GM12878 (cell line): ENCODE measurements at regions not wholly inside any gene's neighbourhood (a gene's known extent, or its start where the extent isn't known, plus 50 kb on each side); places are given as distances from the start of the nearest gene placed in this dataset.

Source experiments
- ATAC-seq: fragments of 200-7000 bp; cut with Tn5 transposase; 3 replicates; pipeline ENCODE4 v1.9.1; 2020; ENCODE audit warnings: mild to moderate bottlenecking, moderate library complexity
- BruUV-seq: library from RNA; stranded (reverse); fragments of 400-500 nt; replicated peaks from 2 replicates; lab custom pipeline; 2021; lab: Mats Ljungman, UMichigan
- CTCF ChIA-PET: fragments of 300-600 bp; sonication (Branson Sonifier 250); formaldehyde crosslinking; extraction: SDS; loops from one replicate; lab custom pipeline; 2021; ENCODE audit warnings: inconsistent platforms; lab: Yijun Ruan, JAX
- POLR2A ChIA-PET: fragments of 350-600 bp; formaldehyde crosslinking; extraction: SDS; loops from one replicate; lab custom pipeline; 2021; ENCODE audit warnings: inconsistent platforms; lab: Charles Lee
- RAD21 ChIA-PET: fragments of 300-600 bp; sonication (Branson Sonifier 250); formaldehyde crosslinking; loops from one replicate; lab custom pipeline; 2023; ENCODE audit warnings: antibody characterized with exemption; ENCODE audit not compliant: unreplicated experiment; lab: Charles Lee
- SMC1A ChIA-PET: fragments of 300-600 bp; sonication (Branson Sonifier 250); formaldehyde crosslinking; loops from one replicate; lab custom pipeline; 2023; ENCODE audit not compliant: unreplicated experiment, uncharacterized antibody; lab: Charles Lee
- DNase-seq: peaks from one replicate; pipeline ENCODE4 v3.0.0-alpha.2; 2011; ENCODE audit warnings: low read depth, low spot score
- FAIRE-seq: peaks from 3 replicates; lab custom pipeline; 2011; peaks lifted over from hg19 to GRCh38; lab: Jason Lieb, UNC
- H2AFZ ChIP-seq: 2 replicates; pipeline ENCODE4 v1.6.0; 2011; ENCODE audit warnings: low read depth, low read length, control low read depth; ENCODE audit not compliant: control insufficient read depth
- H3K27ac ChIP-seq: 2 replicates; pipeline ENCODE4 v1.5.1; 2011; ENCODE audit warnings: control low read depth; ENCODE audit not compliant: control insufficient read depth, insufficient read depth
- H3K27me3 ChIP-seq, 2 experiments: replicated peaks in 1 of 2; 2 replicates each; pipeline versions ENCODE4 v1.6.0 to v1.6.1; 2011; ENCODE audit warnings: low read length in 1 of 2; ENCODE audit not compliant: control insufficient read depth in 2 of 2, insufficient read depth in 2 of 2
- H3K36me3 ChIP-seq, 2 experiments: 2 replicates each; pipeline ENCODE4 v1.5.1; 2011; ENCODE audit warnings: low read length in 1 of 2; ENCODE audit not compliant: control insufficient read depth in 2 of 2, insufficient read depth in 2 of 2
- H3K4me1 ChIP-seq: 2 replicates; pipeline ENCODE4 v1.6.1; 2011; ENCODE audit warnings: mild to moderate bottlenecking, low read length, moderate library complexity, mixed read lengths; ENCODE audit not compliant: control insufficient read depth, insufficient read depth
- H3K4me2 ChIP-seq: 2 replicates; pipeline ENCODE4 v1.6.0; 2011; ENCODE audit warnings: control low read depth; ENCODE audit not compliant: control insufficient read depth, insufficient read depth
- H3K4me3 ChIP-seq: fragments of 200-600 bp; sonication (generic); 2 replicates; pipeline ENCODE4 v1.5.1; 2016
- H3K79me2 ChIP-seq: 2 replicates; pipeline ENCODE4 v1.6.0; 2011; ENCODE audit warnings: low read length; ENCODE audit not compliant: control insufficient read depth, insufficient read depth
- H3K9ac ChIP-seq: 2 replicates; pipeline ENCODE4 v1.8.0; 2011; ENCODE audit warnings: low read length, control low read depth, mixed read lengths; ENCODE audit not compliant: control insufficient read depth, insufficient read depth
- H3K9me3 ChIP-seq: replicated peaks from 3 replicates; pipeline ENCODE4 v1.5.1; 2011; ENCODE audit warnings: mild to moderate bottlenecking, low read length; ENCODE audit not compliant: control insufficient read depth, insufficient read depth
- H4K20me1 ChIP-seq: 2 replicates; pipeline ENCODE4 v1.6.0; 2011; ENCODE audit not compliant: control insufficient read depth, insufficient read depth
- CTCF ChIP-seq, 3 experiments: IDR thresholded peaks in 2 of 3; conservative IDR thresholded peaks in 1 of 3; 2 replicates each; pipeline ENCODE4 v1.5.1; 2011; ENCODE audit warnings: low read depth in 3 of 3, low read length in 3 of 3, mild to moderate bottlenecking in 3 of 3, control low read depth in 2 of 3, moderate library complexity in 2 of 3, inconsistent platforms in 1 of 3, mixed read lengths in 1 of 3; ENCODE audit not compliant: control insufficient read depth in 2 of 3, insufficient read depth in 1 of 3; ENCODE audit errors: extremely low read depth in 1 of 3
- EED ChIP-seq: sonication (generic); IDR thresholded peaks from 2 replicates; pipeline ENCODE4 v1.6.1; 2016; ENCODE audit warnings: antibody characterized with exemption, low read depth
- MEF2A ChIP-seq: IDR thresholded peaks from 2 replicates; pipeline ENCODE4 v1.6.1; 2011; ENCODE audit warnings: low read depth, mild to moderate bottlenecking, low read length, moderate library complexity; ENCODE audit not compliant: insufficient read depth
- REST ChIP-seq: IDR thresholded peaks from 2 replicates; pipeline ENCODE4 v1.6.1; 2012; ENCODE audit warnings: mild to moderate bottlenecking, low read depth, low read length
- STAT1 ChIP-seq: fragments of 450-650 bp; conservative IDR thresholded peaks from 2 replicates; pipeline ENCODE4 v1.6.1; 2014; ENCODE audit warnings: antibody characterized with exemption, mild to moderate bottlenecking
- TCF12 ChIP-seq: IDR thresholded peaks from 2 replicates; pipeline ENCODE4 v1.6.1; 2011; ENCODE audit warnings: low read depth, mild to moderate bottlenecking, low read length
- WGBS: methylation state at CpG from one replicate; pipeline ENCODE4 v1.1.6; 2016; ENCODE audit warnings: low lambda C conversion rate; ENCODE audit not compliant: insufficient replicate concordance, insufficient coverage; ENCODE audit errors: missing lambda C conversion rate; 5-methylcytosine and 5-hydroxymethylcytosine counted together
- in situ Hi-C: fragments of 300-500 bp; cut with MboI; formaldehyde crosslinking; loops from 9 replicates; pipeline ENCODE4 v1.14.3; 2018; ENCODE audit warnings: mixed read lengths
- intact Hi-C: fragments of 100-400 bp; cut with micrococcal nuclease; formaldehyde crosslinking; loops from one replicate; pipeline ENCODE4 v1.14.2; 2022; ENCODE audit not compliant: unreplicated experiment
- TF ChIP-seq, protein P1 (sequence below): IDR thresholded peaks from 2 replicates; pipeline ENCODE4 v1.6.1; 2012; ENCODE audit warnings: low read depth, low read length, improper control_type of control experiment
- TF ChIP-seq, protein P2 (sequence below): IDR thresholded peaks from 2 replicates; pipeline ENCODE4 v1.6.1; 2011; ENCODE audit warnings: borderline replicate concordance, low read depth, mild to moderate bottlenecking, moderate library complexity, mixed read lengths, low read length; ENCODE audit not compliant: insufficient read depth; ENCODE audit errors: extremely low read length

GRCh38 chr5:156103155-156103885 lies 223.6 kb upstream of the SGCD start:
- Histone ChIP-seq H3K4me1 (no peaks in the 10 kb centered on the region), H3K4me2 (no peak overlapping the region), H3K27me3 (no peaks in the 10 kb centered on the region), H3K9ac (no peak overlapping the region), H3K9me3 (no peaks in the 10 kb centered on the region), H4K20me1 (no peaks in the 10 kb centered on the region), H3K4me3 (no peak overlapping the region), H3K36me3 (no peaks in the 10 kb centered on the region), H3K27ac (no peak overlapping the region), H3K79me2 (no peaks in the 10 kb centered on the region), H2AFZ (no peak overlapping the region)
- POLR2A ChIA-PET = no interaction called here
- TF ChIP-seq TCF12 = no peak
- ATAC-seq (no peak), FAIRE-seq (no peak), DNase-seq (no peak)
- no TSS peak for BruUV-seq
- RAD21 ChIA-PET = no interaction called here
- intact Hi-C loops (no loop called here), in situ Hi-C loops (no loop called here)
- SMC1A ChIA-PET = no interaction called here
- CTCF ChIA-PET = no interaction called here
- WGBS = 70% methylated on average over 2 of the region's 2 CpGs

GRCh38 chr5:156109317-156110023 lies 217.5 kb upstream of the SGCD start:
- Histone ChIP-seq H3K27ac (no peak overlapping the region), H3K4me1 (no peaks in the 10 kb centered on the region), H3K9me3 (no peaks in the 10 kb centered on the region), H2AFZ (no peak overlapping the region), H3K36me3 (no peaks in the 10 kb centered on the region), H3K4me2 (no peak overlapping the region), H3K4me3 (no peak overlapping the region), H3K9ac (no peak overlapping the region), H3K27me3 (no peaks in the 10 kb centered on the region), H4K20me1 (no peaks in the 10 kb centered on the region), H3K79me2 (no peaks in the 10 kb centered on the region)
- FAIRE-seq = no peak
- no TSS peak for BruUV-seq
- ChIA-PET RAD21 (no interaction called here), CTCF (no interaction called here), POLR2A (no interaction called here), SMC1A (no interaction called here)
- intact Hi-C loops (no loop called here), in situ Hi-C loops (no loop called here)
- 4% methylated on average over 2 of the region's 2 CpGs for WGBS
- ATAC-seq = no peak
- no peak for DNase-seq
- TF ChIP-seq STAT1 = no peak
- TF ChIP-seq, protein P1, sequence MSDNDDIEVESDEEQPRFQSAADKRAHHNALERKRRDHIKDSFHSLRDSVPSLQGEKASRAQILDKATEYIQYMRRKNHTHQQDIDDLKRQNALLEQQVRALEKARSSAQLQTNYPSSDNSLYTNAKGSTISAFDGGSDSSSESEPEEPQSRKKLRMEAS = no peak
- TF ChIP-seq EED = no peak
- no peak for TF ChIP-seq REST
- TF ChIP-seq, protein P2, sequence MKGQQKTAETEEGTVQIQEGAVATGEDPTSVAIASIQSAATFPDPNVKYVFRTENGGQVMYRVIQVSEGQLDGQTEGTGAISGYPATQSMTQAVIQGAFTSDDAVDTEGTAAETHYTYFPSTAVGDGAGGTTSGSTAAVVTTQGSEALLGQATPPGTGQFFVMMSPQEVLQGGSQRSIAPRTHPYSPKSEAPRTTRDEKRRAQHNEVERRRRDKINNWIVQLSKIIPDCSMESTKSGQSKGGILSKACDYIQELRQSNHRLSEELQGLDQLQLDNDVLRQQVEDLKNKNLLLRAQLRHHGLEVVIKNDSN = no peak
- no peak for TF ChIP-seq MEF2A
- no peak for TF ChIP-seq CTCF (IDR thresholded peaks at IDR 0.05 in 2 of 3, conservative IDR thresholded peaks at IDR 0.05 in 1 of 3; ENCODE audit: control insufficient read depth in 2 of 3, extremely low read depth in 1 of 3, insufficient read depth in 1 of 3, low read depth in 3 of 3, low read length in 3 of 3)
